T-helper 1 cell treated with Interleukin-12 subunit alpha and Interleukin-12 subunit beta and Interleukin-4 antibody, amounts not matched to agents 30 ng/mL and 1 ng/mL, for 36 hours (primary cell): ENCODE measurements at regions not wholly inside any gene's neighbourhood (a gene's known extent, or its start where the extent isn't known, plus 50 kb on each side); places are given as distances from the start of the nearest gene placed in this dataset.

Source experiments
- intact Hi-C: fragments of 100-400 bp; cut with micrococcal nuclease; formaldehyde crosslinking; loops from one replicate; pipeline ENCODE4 v1.15.1; 2024

GRCh38 chr5:98106116-98107031 is 667.1 kb upstream of the RGMB start:
- intact Hi-C loops = no loop called here

GRCh38 chr5:98108497-98108896 is 665.0 kb upstream of the RGMB start:
- intact Hi-C loops = no loop called here

- intact Hi-C loops = no loop called here
These were observed 663.9 kb upstream of the RGMB start for GRCh38 chr5:98109561-98110006.

GRCh38 chr5:98110282-98110691 is 663.2 kb upstream of the RGMB start:
- intact Hi-C loops = no loop called here

- intact Hi-C loops = no loop called here
These were observed 662.7 kb upstream of the RGMB start for GRCh38 chr5:98110791-98111190.

DNA sequence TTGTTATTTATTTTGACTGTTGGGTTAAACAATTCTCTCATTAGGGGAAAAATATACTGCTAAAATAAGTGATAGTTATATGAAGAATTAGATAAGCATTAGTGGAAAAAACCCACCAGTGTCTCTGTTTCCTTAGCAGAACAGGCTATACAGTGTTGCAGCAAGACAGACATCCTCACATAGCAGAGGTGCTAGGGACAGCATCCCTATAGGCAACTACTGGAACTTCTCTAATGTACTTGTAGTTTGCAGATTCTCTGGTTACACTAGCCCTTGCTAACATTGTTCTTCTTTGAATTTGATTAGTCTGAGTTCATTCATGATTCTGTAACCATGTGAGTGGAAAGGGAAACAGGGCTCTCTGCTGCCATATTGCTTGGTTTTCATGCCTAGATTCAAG is 661.8 kb upstream of the RGMB start:
- intact Hi-C loops = no loop called here

- intact Hi-C loops = no loop called here
These were observed 652.2 kb upstream of the RGMB start for GRCh38 chr5:98121036-98121936.

GRCh38 chr5:98128271-98128670 is 645.2 kb upstream of the RGMB start:
- intact Hi-C loops = no loop called here

DNA sequence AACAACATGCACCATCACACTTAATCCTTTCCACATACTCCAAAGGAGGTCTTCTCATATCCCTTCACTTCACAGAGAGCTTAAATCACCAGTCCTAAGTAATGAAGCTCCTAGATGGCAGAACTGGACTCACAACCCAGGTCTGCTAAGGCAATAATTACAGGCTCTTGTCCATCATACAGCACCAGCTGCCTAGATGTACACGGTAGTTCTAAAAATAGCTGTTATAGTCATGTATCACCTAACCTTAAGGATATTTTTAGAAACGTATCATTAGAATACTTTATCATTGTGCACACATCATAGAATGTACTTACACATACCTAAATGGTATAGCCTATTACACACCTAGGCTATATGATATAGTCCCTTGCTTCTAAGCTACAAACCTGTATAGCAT is 644.6 kb upstream of the RGMB start:
- intact Hi-C loops = no loop called here

GRCh38 chr5:98130261-98131035 is 643.0 kb upstream of the RGMB start:
- intact Hi-C loops = no loop called here

DNA sequence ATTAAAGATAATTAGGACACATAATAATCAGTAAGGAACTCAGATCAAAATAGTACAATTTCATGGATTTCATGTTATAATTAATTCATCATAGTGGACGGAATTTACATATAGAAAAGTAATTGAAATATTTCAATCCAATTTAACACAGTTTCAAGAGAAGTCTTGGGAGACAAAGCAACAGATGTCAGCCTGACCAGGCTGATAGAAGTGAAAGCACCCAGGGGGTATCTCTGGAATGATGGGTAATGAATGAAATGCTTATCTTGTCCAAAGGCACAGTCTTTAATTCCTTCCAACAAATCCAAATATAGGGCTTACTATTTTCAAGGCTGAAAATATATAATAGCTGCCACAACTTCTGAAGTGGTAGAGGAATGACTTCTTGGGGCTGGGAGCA is 629.3 kb upstream of the RGMB start:
- intact Hi-C loops = no loop called here

- intact Hi-C loops = no loop called here
These were observed 628.8 kb upstream of the RGMB start for GRCh38 chr5:98144710-98145109.

GRCh38 chr5:98157368-98157767 is 616.1 kb upstream of the RGMB start:
- intact Hi-C loops = no loop called here

DNA sequence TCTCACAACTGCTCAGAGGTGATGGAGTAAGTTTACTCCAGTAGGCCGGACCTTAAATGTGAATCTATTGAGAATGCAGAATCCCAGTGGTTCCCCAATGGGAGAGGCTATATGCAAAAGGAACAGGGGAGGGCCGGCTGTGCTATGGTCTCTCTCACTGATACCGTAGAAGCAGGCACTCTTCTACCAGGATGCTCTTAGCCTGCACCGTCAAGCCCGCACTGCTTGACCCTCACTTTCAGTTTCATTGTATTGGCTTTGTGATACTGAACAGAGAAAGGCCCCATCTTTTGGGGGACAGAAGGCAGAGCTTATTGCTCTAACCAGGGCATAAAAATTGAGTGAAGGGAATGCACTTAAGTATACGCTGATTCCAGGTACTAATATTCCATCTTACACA is 615.0 kb upstream of the RGMB start:
- intact Hi-C loops = no loop called here

- intact Hi-C loops = no loop called here
These were observed 609.5 kb upstream of the RGMB start for GRCh38 chr5:98163796-98164493.

DNA sequence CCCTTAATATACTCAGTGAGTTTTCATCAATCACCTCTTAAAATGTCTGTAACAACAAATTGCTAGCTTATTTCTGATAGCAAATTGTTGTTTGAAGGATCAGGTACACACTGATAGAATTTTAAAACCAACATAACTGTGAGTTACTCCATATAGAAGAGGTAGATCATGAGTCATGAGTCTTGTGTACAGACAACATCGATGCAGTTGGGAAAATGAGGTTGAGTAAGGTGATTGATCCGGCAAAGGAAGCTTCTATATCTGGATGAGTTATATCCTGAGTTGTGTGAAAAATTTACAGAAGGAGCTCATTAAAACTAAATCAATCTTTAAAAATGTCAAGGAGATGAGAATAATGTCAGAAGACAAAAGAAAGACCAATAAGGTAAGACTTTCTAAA is 604.6 kb upstream of the RGMB start:
- intact Hi-C loops = no loop called here

DNA sequence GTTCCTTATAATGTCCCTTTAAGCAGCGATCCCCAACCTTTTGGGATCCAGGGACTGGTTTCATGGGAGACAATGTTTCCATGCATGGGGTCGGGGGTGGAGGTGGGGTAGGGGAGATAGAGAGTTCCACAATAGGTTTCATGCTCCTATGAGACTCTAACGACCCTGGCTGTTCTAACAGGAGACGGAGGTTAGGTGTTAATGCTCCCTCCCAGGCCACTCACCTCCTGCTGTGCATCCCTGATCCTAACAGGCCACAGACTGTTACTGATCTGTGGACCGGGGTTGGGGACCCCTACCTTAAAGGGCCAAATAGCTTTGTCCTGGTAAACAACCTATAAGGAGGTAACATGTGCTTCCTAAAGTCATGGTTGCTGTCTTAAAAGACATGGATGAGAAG is 602.5 kb upstream of the RGMB start:
- intact Hi-C loops = no loop called here

DNA sequence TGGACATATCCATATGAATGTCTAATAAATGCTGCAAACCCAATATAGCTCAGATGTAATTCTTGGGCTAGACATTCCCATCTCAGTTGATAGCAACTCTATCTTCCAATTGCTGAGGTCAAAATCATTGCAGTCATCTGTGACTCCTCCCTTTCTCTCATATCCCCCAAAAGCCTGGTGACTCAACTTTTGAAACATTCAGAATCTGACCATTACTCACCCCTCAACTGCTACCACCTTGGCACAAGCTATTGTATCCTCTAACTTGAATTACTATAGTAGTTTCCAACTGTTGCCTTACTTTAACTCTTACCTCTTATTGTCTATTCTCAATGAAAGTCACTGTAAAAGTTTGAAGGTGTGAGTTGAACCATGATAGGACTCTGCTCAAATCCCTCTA is 600.1 kb upstream of the RGMB start:
- intact Hi-C loops = no loop called here

DNA sequence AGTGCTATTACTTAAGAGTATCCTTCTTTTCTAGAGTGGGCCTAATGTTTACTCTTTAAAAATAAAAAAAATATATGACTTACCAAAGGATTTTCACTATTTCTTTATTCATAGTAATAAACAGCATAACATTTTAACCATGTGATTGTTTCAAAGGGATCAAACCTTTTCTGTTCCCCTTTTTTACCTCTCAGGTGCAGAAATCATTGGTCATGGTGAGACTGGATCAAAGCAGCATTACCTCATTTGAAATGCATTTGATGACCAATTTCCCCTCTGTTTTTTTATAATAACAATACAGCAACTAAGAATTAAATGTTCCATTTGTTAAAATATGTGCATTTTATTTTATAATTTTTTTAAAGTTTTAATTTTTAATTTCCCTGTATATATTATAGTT is 598.0 kb upstream of the RGMB start:
- intact Hi-C loops = no loop called here

GRCh38 chr5:98179791-98180755 is 593.4 kb upstream of the RGMB start:
- intact Hi-C loops = no loop called here
